ENCODE measurements at regions not wholly inside any gene's neighbourhood (a gene's known extent, or its start where the extent isn't known, plus 50 kb on each side); places are given as distances from the start of the nearest gene placed in this dataset.

DNA sequence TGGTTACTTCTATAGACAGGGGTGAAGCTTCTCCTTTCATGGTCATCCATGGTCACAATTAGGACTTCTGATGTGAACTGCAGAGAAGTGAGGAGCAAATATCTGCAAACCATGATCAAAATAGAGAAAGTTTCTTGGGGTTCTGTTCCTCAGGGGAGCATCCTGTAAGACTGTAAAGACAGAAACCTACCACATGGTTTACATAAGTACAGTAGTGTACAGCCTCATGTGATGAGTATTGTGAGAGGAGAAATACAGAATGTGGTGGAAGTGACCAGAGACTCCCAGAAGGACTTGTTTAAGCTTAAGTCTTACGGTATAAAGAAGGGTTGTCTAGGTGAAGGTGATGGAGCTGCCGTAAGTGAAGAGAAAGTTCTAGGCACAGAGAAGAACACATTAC lies 484.7 kb downstream of the LRIG3 start:
- no peaks in the 10 kb centered on the region for H3K4me1 ChIP-seq (ENCODE audit: control insufficient read depth, insufficient read depth, low read length)
- CTCF ChIA-PET = no interaction called here
- ATAC-seq (no peak), DNase-seq (ENCODE audit: low read depth, low spot score) (no peak)
- no peaks in the 10 kb centered on the region for H3K27me3 ChIP-seq (ENCODE audit: control insufficient read depth, insufficient read depth, low read length)
- in situ Hi-C loops (cut with HindIII; ENCODE audit: low pct_unique_long_range_greater_than_20kb, low sequenced_read_pairs) = no loop called here
- H3K36me3 ChIP-seq (ENCODE audit: control insufficient read depth, insufficient read depth, low read length) = no peaks in the 10 kb centered on the region
- H3K4me3 ChIP-seq (ENCODE audit: low read depth in 2 of 2, low read length in 2 of 2) = no peak overlapping the region
- no TSS peak for BruUV-seq (replicated peaks)
- POLR2A ChIA-PET = no interaction called here
- TF ChIP-seq TCF7L2 (IDR thresholded peaks at IDR 0.05; ENCODE audit: low read depth, low read length) (no peak), POLR2AphosphoS5 (IDR thresholded peaks at IDR 0.05; ENCODE audit: low read depth, low read length) (no peak), SIN3A (IDR thresholded peaks at IDR 0.05; ENCODE audit: borderline replicate concordance, insufficient read depth, low read depth, low read length) (no peak)
- TF ChIP-seq, protein P1, sequence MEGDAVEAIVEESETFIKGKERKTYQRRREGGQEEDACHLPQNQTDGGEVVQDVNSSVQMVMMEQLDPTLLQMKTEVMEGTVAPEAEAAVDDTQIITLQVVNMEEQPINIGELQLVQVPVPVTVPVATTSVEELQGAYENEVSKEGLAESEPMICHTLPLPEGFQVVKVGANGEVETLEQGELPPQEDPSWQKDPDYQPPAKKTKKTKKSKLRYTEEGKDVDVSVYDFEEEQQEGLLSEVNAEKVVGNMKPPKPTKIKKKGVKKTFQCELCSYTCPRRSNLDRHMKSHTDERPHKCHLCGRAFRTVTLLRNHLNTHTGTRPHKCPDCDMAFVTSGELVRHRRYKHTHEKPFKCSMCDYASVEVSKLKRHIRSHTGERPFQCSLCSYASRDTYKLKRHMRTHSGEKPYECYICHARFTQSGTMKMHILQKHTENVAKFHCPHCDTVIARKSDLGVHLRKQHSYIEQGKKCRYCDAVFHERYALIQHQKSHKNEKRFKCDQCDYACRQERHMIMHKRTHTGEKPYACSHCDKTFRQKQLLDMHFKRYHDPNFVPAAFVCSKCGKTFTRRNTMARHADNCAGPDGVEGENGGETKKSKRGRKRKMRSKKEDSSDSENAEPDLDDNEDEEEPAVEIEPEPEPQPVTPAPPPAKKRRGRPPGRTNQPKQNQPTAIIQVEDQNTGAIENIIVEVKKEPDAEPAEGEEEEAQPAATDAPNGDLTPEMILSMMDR (IDR thresholded peaks at IDR 0.05) = no peak
- TF ChIP-seq, protein P2, sequence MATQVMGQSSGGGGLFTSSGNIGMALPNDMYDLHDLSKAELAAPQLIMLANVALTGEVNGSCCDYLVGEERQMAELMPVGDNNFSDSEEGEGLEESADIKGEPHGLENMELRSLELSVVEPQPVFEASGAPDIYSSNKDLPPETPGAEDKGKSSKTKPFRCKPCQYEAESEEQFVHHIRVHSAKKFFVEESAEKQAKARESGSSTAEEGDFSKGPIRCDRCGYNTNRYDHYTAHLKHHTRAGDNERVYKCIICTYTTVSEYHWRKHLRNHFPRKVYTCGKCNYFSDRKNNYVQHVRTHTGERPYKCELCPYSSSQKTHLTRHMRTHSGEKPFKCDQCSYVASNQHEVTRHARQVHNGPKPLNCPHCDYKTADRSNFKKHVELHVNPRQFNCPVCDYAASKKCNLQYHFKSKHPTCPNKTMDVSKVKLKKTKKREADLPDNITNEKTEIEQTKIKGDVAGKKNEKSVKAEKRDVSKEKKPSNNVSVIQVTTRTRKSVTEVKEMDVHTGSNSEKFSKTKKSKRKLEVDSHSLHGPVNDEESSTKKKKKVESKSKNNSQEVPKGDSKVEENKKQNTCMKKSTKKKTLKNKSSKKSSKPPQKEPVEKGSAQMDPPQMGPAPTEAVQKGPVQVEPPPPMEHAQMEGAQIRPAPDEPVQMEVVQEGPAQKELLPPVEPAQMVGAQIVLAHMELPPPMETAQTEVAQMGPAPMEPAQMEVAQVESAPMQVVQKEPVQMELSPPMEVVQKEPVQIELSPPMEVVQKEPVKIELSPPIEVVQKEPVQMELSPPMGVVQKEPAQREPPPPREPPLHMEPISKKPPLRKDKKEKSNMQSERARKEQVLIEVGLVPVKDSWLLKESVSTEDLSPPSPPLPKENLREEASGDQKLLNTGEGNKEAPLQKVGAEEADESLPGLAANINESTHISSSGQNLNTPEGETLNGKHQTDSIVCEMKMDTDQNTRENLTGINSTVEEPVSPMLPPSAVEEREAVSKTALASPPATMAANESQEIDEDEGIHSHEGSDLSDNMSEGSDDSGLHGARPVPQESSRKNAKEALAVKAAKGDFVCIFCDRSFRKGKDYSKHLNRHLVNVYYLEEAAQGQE (IDR thresholded peaks at IDR 0.05; ENCODE audit: insufficient read depth in 1 of 2, low read depth in 2 of 2, low read length in 1 of 2) = no peak
- intact Hi-C loops (cut with micrococcal nuclease; ENCODE audit: unreplicated experiment) = no loop called here
- H3K9me3 ChIP-seq (ENCODE audit: control insufficient read depth, insufficient read depth, low read depth, low read length) = no peaks in the 10 kb centered on the region
- no peak overlapping the region for H3K27ac ChIP-seq (ENCODE audit: low read length)

DNA sequence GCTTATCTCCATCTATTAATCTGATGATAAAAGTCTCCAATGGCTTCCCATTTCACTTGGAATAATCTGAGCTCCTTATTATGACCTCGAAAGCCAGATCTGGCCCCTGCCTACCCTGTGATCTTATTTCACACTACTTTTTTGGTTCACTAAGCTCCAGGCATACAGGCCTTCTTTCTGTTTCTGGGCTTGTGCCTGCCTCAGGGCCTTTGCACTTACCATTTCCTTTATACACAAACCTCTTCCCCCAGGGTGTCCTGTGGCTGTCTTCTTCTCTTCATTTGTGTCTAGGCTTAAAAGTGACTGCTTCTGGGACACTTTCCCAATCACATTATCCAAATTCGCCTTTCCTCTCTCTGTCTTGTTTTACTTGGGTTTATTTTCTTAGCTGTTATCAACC lies 478.8 kb downstream of the LRIG3 start:
- no peaks in the 10 kb centered on the region for H3K9me3 ChIP-seq (ENCODE audit: control insufficient read depth, insufficient read depth, low read depth, low read length)
- DNase-seq (ENCODE audit: low read depth, low spot score) (no peak), ATAC-seq (no peak)
- intact Hi-C loops (cut with micrococcal nuclease; ENCODE audit: unreplicated experiment) = no loop called here
- no peak overlapping the region for H3K4me3 ChIP-seq (ENCODE audit: low read depth in 2 of 2, low read length in 2 of 2)
- TF ChIP-seq TCF7L2 (IDR thresholded peaks at IDR 0.05; ENCODE audit: low read depth, low read length) (no peak), POLR2AphosphoS5 (IDR thresholded peaks at IDR 0.05; ENCODE audit: low read depth, low read length) (no peak), SIN3A (IDR thresholded peaks at IDR 0.05; ENCODE audit: borderline replicate concordance, insufficient read depth, low read depth, low read length) (no peak)
- TF ChIP-seq, protein P2 (IDR thresholded peaks at IDR 0.05; ENCODE audit: insufficient read depth in 1 of 2, low read depth in 2 of 2, low read length in 1 of 2) = no peak
- TF ChIP-seq, protein P1 (IDR thresholded peaks at IDR 0.05) = no peak
- ChIA-PET CTCF (no interaction called here), POLR2A (no interaction called here)
- in situ Hi-C loops (cut with HindIII; ENCODE audit: low pct_unique_long_range_greater_than_20kb, low sequenced_read_pairs) = no loop called here
- no TSS peak for BruUV-seq (replicated peaks)
- no peaks in the 10 kb centered on the region for H3K36me3 ChIP-seq (ENCODE audit: control insufficient read depth, insufficient read depth, low read length)
- H3K27me3 ChIP-seq (ENCODE audit: control insufficient read depth, insufficient read depth, low read length) = no peaks in the 10 kb centered on the region
- no peaks in the 10 kb centered on the region for H3K4me1 ChIP-seq (ENCODE audit: control insufficient read depth, insufficient read depth, low read length)
- H3K27ac ChIP-seq (ENCODE audit: low read length) = no peak overlapping the region

Data from Panc1 (cell line).